Mesenchymal stem cell (in vitro differentiated cells and primary cell): ENCODE measurements at regions not wholly inside any gene's neighbourhood (a gene's known extent, or its start where the extent isn't known, plus 50 kb on each side); places are given as distances from the start of the nearest gene placed in this dataset.

ENCODE experiments used
- DNase-seq: peaks from one replicate; pipeline ENCODE4 v3.0.0-alpha.2; 2013
- H2AFZ ChIP-seq: one replicate; pipeline ENCODE4 v1.6.1; 2013; ENCODE audit warnings: low read depth, mild to moderate bottlenecking, control low read depth, inconsistent platforms, low read length, moderate library complexity
- H2AK5ac ChIP-seq: 2 replicates; pipeline ENCODE4 v1.6.1; 2013; ENCODE audit warnings: low read length, moderate library complexity, mild to moderate bottlenecking, inconsistent platforms; ENCODE audit not compliant: severe bottlenecking
- H2BK120ac ChIP-seq: one replicate; pipeline ENCODE4 v1.6.1; 2013; ENCODE audit warnings: low read depth, mild to moderate bottlenecking, inconsistent platforms, low read length, moderate library complexity
- H2BK12ac ChIP-seq, 2 experiments: one replicate each; pipeline ENCODE4 v1.6.1; 2013; ENCODE audit warnings: inconsistent platforms in 2 of 2, low read length in 2 of 2, mild to moderate bottlenecking in 2 of 2, moderate library complexity in 2 of 2, control low read depth in 1 of 2
- H2BK15ac ChIP-seq: one replicate; pipeline ENCODE4 v1.6.1; 2013; ENCODE audit warnings: mild to moderate bottlenecking, low read depth, inconsistent platforms; ENCODE audit not compliant: poor library complexity, severe bottlenecking
- H2BK5ac ChIP-seq: 2 replicates; pipeline ENCODE4 v1.6.1; 2013; ENCODE audit warnings: low read depth, mild to moderate bottlenecking, low read length, control low read depth, inconsistent platforms; ENCODE audit not compliant: poor library complexity, severe bottlenecking
- H3K14ac ChIP-seq, 2 experiments: one replicate each; pipeline ENCODE4 v1.6.1; 2013; ENCODE audit warnings: inconsistent platforms in 2 of 2, low read length in 2 of 2, control low read depth in 1 of 2, mild to moderate bottlenecking in 1 of 2, moderate library complexity in 1 of 2
- H3K18ac ChIP-seq, 2 experiments: one replicate each; pipeline ENCODE4 v1.6.1; 2013; ENCODE audit warnings: inconsistent platforms in 2 of 2, low read length in 2 of 2, control low read depth in 1 of 2, low read depth in 1 of 2, mild to moderate bottlenecking in 1 of 2
- H3K23ac ChIP-seq, 2 experiments: one replicate each; pipeline ENCODE4 v1.6.1; 2013; ENCODE audit warnings: inconsistent platforms in 2 of 2, low read length in 2 of 2, mild to moderate bottlenecking in 2 of 2, moderate library complexity in 2 of 2, control low read depth in 1 of 2
- H3K27ac ChIP-seq: 2 replicates; pipeline ENCODE4 v1.5.1; 2013; ENCODE audit warnings: mild to moderate bottlenecking, moderate library complexity, low read length, control low read depth, inconsistent platforms; ENCODE audit not compliant: poor library complexity, severe bottlenecking
- H3K27me3 ChIP-seq, 2 experiments: 2 replicates each; pipeline versions ENCODE4 v1.6.1 to v1.7.0; 2013; ENCODE audit warnings: low read length in 2 of 2, mild to moderate bottlenecking in 2 of 2, moderate library complexity in 2 of 2, control low read depth in 1 of 2, inconsistent platforms in 1 of 2; ENCODE audit not compliant: control insufficient read depth in 1 of 2, insufficient read depth in 1 of 2
- H3K36me3 ChIP-seq, 2 experiments: 2 replicates each; pipeline versions ENCODE4 v1.6.1 to v1.7.0; 2013; ENCODE audit warnings: low read length in 2 of 2, control low read depth in 1 of 2, inconsistent platforms in 1 of 2, low read depth in 1 of 2, mild to moderate bottlenecking in 1 of 2; ENCODE audit not compliant: insufficient read depth in 2 of 2, control insufficient read depth in 1 of 2
- H3K4ac ChIP-seq, 2 experiments: one replicate each; pipeline ENCODE4 v1.6.1; 2013; ENCODE audit warnings: inconsistent platforms in 2 of 2, low read length in 2 of 2, mild to moderate bottlenecking in 2 of 2, moderate library complexity in 2 of 2, control low read depth in 1 of 2, low read depth in 1 of 2
- H3K4me1 ChIP-seq: 2 replicates; pipeline ENCODE4 v1.6.1; 2013; ENCODE audit warnings: low read depth, low read length, control low read depth; ENCODE audit not compliant: control insufficient read depth, insufficient read depth
- H3K4me2 ChIP-seq: 2 replicates; pipeline ENCODE4 v1.6.1; 2013; ENCODE audit warnings: low read length, mild to moderate bottlenecking, inconsistent platforms; ENCODE audit not compliant: poor library complexity, severe bottlenecking
- H3K4me3 ChIP-seq, 2 experiments: 2 replicates each; pipeline versions ENCODE4 v1.5.1 to v1.7.0; 2013; ENCODE audit warnings: low read length in 2 of 2, mild to moderate bottlenecking in 2 of 2, control low read depth in 1 of 2, low read depth in 1 of 2; ENCODE audit not compliant: insufficient read depth in 1 of 2
- H3K79me1 ChIP-seq: replicated peaks from 2 replicates; pipeline ENCODE4 v1.6.1; 2013; ENCODE audit warnings: mild to moderate bottlenecking, control low read depth, low read length, inconsistent platforms; ENCODE audit not compliant: poor library complexity, severe bottlenecking
- H3K9ac ChIP-seq: 2 replicates; pipeline ENCODE4 v1.7.0; 2013; ENCODE audit warnings: mild to moderate bottlenecking, low read length, moderate library complexity
- H3K9me3 ChIP-seq: 2 replicates; pipeline ENCODE4 v1.7.0; 2013; ENCODE audit warnings: mild to moderate bottlenecking, low read length; ENCODE audit not compliant: control insufficient read depth
- H4K8ac ChIP-seq: one replicate; pipeline ENCODE4 v1.6.1; 2013; ENCODE audit warnings: inconsistent platforms, mild to moderate bottlenecking, low read length, moderate library complexity
- H4K91ac ChIP-seq: one replicate; pipeline ENCODE4 v1.6.1; 2013; ENCODE audit warnings: mild to moderate bottlenecking, low read length, inconsistent platforms
- WGBS: methylation state at CpG from one replicate; pipeline ENCODE4 v1.1.7; 2013; ENCODE audit warnings: mixed read lengths; 5-methylcytosine and 5-hydroxymethylcytosine counted together

DNA sequence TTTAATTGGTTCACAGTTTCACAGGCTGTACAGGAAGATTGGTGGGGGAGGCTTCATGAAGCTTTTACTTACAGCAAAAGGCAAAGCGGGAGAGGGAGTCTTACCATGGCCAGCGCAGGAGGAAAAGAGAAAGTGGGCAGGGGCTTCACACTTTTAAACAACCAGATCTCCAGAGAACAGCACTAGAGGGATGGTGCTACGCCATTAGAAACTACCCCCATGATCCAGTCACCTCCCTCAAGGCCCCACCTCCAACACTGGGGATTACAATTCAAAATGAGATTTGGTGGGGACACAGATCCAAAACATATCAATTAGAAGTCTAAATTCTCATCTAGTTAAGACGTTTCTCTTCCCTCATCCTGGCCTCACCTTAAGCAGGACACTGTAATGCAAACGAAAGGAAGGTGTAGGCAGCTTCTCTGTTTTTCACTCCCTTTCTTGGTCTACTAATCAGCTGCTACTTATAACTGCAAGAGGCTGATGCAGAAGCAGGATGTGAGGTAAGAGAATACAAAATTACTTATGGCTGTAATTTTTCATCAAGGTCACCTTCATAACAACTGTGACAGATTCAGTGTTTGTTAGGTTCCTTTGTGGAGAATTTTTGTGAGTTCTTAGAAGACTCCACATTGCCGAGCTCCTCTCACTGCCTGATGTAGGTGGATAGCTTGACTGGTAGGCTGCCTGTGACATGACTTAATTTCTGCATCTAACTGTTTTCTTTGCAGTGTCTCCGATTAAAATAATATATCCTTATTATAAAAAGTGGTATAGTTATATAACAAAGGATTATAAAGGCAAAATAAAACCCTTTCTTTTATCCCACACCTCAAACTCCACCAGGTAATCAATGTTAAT, 255.1 kb downstream of the IL15 start:
- no peaks in the 10 kb centered on the region for H3K9me3 ChIP-seq
- H2AFZ ChIP-seq, result no peak overlapping the region
- no peak overlapping the region for H3K4ac ChIP-seq
- no peaks in the 10 kb centered on the region for H3K36me3 ChIP-seq
- no peak overlapping the region for H2AK5ac ChIP-seq
- H3K9ac ChIP-seq, result no peak overlapping the region
- 76% methylated on average over 3 of the region's 7 CpGs for WGBS
- no peak for DNase-seq
- no peak overlapping the region for H4K91ac ChIP-seq
- H3K27ac ChIP-seq, result no peak overlapping the region
- no peak overlapping the region for H3K23ac ChIP-seq
- H2BK5ac ChIP-seq, result no peak overlapping the region
- no peak overlapping the region for H3K18ac ChIP-seq
- no peak overlapping the region for H2BK15ac ChIP-seq
- H3K4me2 ChIP-seq, result no peak overlapping the region
- no peak overlapping the region for H3K4me3 ChIP-seq
- H2BK12ac ChIP-seq, result no peak overlapping the region
- no peak overlapping the region for H3K14ac ChIP-seq
- H3K27me3 ChIP-seq, result no peaks in the 10 kb centered on the region
- no peaks in the 10 kb centered on the region for H3K4me1 ChIP-seq
- H3K79me1 ChIP-seq, result no peaks in the 10 kb centered on the region
- H2BK120ac ChIP-seq, result no peak overlapping the region
- H4K8ac ChIP-seq, result no peak overlapping the region

- Histone ChIP-seq H2BK12ac (no peak overlapping the region), H3K4me1 (no peaks in the 10 kb centered on the region), H3K14ac (no peak overlapping the region), H3K9ac (no peak overlapping the region), H3K4me2 (no peak overlapping the region), H2BK15ac (no peak overlapping the region), H3K27ac (no peak overlapping the region), H3K79me1 (no peaks in the 10 kb centered on the region), H2BK120ac (no peak overlapping the region), H3K18ac (no peak overlapping the region), H3K27me3 (no peaks in the 10 kb centered on the region), H3K36me3 (no peaks in the 10 kb centered on the region), H2AK5ac (no peak overlapping the region), H4K8ac (no peak overlapping the region), H3K23ac (no peak overlapping the region), H2BK5ac (no peak overlapping the region), H2AFZ (no peak overlapping the region), H3K4ac (no peak overlapping the region), H3K9me3 (no peaks in the 10 kb centered on the region), H3K4me3 (no peak overlapping the region), H4K91ac (no peak overlapping the region)
- 95% methylated on average over 3 of the region's 3 CpGs for WGBS
- no peak for DNase-seq
Measured at GRCh38 chr4:141896687-141897086, 260.3 kb downstream of the IL15 start.

DNA sequence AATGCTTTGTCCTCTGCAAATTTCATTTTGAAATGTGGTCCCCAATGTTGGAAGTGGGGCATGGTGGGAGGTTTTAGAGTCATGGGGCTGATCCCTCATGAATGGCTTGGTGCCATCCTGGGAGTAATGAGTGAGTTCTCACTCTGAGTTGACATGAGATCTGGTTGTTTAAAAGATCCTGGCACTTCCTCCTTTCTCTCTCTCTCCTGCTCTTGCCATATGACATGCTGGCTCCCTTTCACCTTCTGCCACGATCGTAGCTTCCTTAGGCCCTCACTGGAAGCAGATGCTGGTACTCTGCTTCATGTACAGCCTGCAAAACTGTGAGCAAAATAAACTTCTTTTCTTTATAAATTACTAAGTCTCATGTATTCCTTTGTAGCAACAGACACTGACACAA, 262.0 kb downstream of the IL15 start:
- H3K27ac ChIP-seq, result no peak overlapping the region
- H3K4me2 ChIP-seq, result no peak overlapping the region

DNA sequence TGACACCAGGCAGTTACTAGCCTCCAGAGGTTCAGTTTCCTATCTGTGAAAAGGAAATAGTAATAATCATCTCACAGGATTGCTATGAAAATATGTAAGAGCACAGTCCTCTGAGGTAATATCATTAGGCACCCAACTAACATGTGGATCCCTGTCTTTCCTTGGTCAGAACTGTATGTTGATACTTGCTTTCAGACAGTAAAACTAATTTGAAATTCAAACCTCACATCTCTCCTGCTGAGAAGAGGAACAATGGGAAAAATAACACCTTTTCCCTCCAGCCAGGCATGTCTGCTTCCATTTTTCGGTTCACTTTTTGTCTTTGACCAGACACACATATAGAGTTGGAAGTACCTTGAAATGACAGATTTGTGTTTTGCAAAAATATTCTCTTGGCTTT, 262.7 kb downstream of the IL15 start:
- H2AK5ac ChIP-seq, result no peak overlapping the region
- no CpG with 5 or more reads among the region's 1 CpG for WGBS
- no peak overlapping the region for H4K91ac ChIP-seq
- no peak overlapping the region for H3K4me2 ChIP-seq
- H3K36me3 ChIP-seq, result no peaks in the 10 kb centered on the region
- no peak overlapping the region for H2BK5ac ChIP-seq
- H2BK12ac ChIP-seq, result no peak overlapping the region
- no peaks in the 10 kb centered on the region for H3K4me1 ChIP-seq
- H2BK120ac ChIP-seq, result no peak overlapping the region
- no peak overlapping the region for H3K23ac ChIP-seq
- no peak overlapping the region for H3K18ac ChIP-seq
- H3K4me3 ChIP-seq, result no peak overlapping the region
- no peak overlapping the region for H3K14ac ChIP-seq
- no peak overlapping the region for H4K8ac ChIP-seq
- H2BK15ac ChIP-seq, result no peak overlapping the region
- no peak overlapping the region for H2AFZ ChIP-seq
- DNase-seq, result no peak
- H3K9ac ChIP-seq, result no peak overlapping the region
- no peaks in the 10 kb centered on the region for H3K27me3 ChIP-seq
- no peak overlapping the region for H3K4ac ChIP-seq
- H3K9me3 ChIP-seq, result no peaks in the 10 kb centered on the region
- H3K27ac ChIP-seq, result no peak overlapping the region
- no peaks in the 10 kb centered on the region for H3K79me1 ChIP-seq

More for the DNA sequence above, 262.0 kb downstream of the IL15 start:
- H2BK120ac ChIP-seq, result no peak overlapping the region
- H3K27me3 ChIP-seq, result no peaks in the 10 kb centered on the region
- DNase-seq, result no peak
- no peak overlapping the region for H3K18ac ChIP-seq
- no peaks in the 10 kb centered on the region for H3K4me1 ChIP-seq
- no peak overlapping the region for H3K4ac ChIP-seq
- no peaks in the 10 kb centered on the region for H3K9me3 ChIP-seq
- peak overlapping the region; percentile 67 for H2BK15ac ChIP-seq
- no peaks in the 10 kb centered on the region for H3K36me3 ChIP-seq
- no peak overlapping the region for H2BK12ac ChIP-seq
- H2AK5ac ChIP-seq, result no peak overlapping the region
- no peak overlapping the region for H3K23ac ChIP-seq
- WGBS, result 90% methylated on average over 2 of the region's 2 CpGs
- no peak overlapping the region for H4K8ac ChIP-seq
- H3K9ac ChIP-seq, result no peak overlapping the region
- H2AFZ ChIP-seq, result no peak overlapping the region
- peak overlapping the region in 1 of 2 experiments; percentile 57 for H3K14ac ChIP-seq
- H3K79me1 ChIP-seq, result no peaks in the 10 kb centered on the region
- H3K4me3 ChIP-seq, result no peak overlapping the region
- no peak overlapping the region for H2BK5ac ChIP-seq
- H4K91ac ChIP-seq, result no peak overlapping the region
